AG10803 (cell line): ENCODE measurements at regions not wholly inside any gene's neighbourhood (a gene's known extent, or its start where the extent isn't known, plus 50 kb on each side); places are given as distances from the start of the nearest gene placed in this dataset.
"Not testable (repeated sequence)": the region's sequence is repeated elsewhere in the genome, so short reads cannot be mapped to it uniquely, and the experiment has no call there.

Experiments
- DNase-seq: peaks from one replicate; pipeline ENCODE4 v3.0.0; 2010; ENCODE audit warnings: low read depth
- H3K4me3 ChIP-seq: 2 replicates; pipeline ENCODE4 v1.5.1; 2011; ENCODE audit warnings: mild to moderate bottlenecking, low read length, control low read depth
- CTCF ChIP-seq: conservative IDR thresholded peaks from 2 replicates; pipeline ENCODE4 v1.5.1; 2011; ENCODE audit warnings: mild to moderate bottlenecking, low read length, control low read depth, inconsistent platforms

DNA sequence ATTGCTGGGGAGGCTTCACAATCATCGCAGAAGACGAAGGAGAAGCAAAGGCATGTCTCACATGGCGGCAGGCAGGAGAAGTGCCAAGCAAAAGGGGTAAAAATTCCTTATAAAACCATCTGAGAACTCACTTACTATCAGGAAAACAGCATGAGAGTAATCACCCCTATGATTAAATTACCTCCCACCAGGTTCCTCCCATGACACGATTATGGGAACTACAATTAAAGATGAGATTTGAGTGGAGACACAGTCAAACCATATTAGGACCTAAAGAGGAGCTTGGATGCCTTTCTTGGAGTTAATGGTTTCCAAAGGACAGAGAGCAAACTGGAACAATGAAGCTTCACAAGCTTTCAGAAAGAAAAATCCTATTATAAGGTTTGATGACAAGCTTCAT is 168.4 kb upstream of the SMARCAD1 start:
- H3K4me3 ChIP-seq, result no peak overlapping the region
- no peak for TF ChIP-seq CTCF
- no peak for DNase-seq

GRCh38 chr4:94044471-94044870 is 163.2 kb upstream of the SMARCAD1 start:
- not testable (repeated sequence) for DNase-seq, H3K4me3 ChIP-seq

DNA sequence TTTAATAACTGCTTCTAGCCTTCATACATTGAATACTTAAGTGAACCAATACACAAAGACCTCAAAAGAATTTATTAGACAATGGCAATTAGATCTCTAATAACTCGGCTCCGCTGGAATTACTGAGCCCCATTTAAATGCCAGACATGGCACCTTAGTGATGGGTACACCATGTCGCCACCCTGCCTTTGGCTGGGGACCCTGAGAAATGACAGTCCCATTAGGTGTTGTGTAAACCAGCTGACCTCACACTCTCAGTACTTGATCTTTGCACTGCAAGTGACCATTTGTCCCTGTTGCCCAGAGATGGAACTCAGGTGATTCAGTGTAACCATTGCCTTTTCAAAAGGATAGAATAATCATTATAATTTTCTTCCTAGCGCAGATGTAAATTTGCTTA is 144.6 kb upstream of the SMARCAD1 start:
- no peak for TF ChIP-seq CTCF
- H3K4me3 ChIP-seq, result no peak overlapping the region
- DNase-seq, result no peak

DNA sequence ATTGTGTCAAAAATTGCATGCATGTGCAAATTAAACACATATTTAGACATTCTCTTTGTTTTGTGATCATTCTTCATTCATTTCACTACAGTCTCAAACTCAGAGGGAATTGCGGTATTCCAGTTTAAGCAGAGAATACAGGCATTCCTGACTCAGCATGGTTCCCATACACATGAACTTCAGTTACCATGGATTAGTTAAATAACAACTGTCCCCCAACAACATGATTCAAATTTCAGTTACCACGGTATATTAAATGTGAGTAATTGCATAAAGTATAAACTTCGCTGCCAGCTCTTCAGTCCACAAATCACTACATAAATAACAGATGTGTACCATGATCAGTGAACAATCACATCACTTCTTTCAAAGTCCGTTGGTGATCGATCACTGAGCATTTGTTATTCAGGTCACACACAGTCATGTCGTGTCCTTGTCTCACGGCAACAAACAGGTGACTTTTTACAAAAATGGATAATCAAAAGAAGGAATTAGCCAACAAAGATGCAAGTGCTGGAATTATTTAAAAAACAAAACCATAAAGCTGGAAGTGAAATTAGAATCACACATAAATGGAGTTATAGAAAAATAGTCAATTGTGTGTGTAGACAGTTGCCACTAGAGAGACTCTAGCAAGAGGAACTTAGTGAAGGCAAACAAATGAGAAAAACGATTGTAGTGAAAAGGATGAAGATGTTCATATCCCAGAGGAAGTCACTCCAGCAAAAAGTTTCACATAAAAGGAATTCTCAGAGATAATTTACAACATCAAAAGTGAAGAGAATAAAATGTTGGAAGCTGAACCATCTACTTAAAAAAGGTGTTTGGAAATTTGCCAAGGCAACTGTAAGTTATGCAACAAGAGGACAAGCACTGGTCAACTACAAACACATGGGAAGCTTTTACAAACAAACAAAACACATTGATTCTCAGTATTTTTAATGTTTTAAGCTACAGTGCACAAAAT is 138.6 kb upstream of the SMARCAD1 start:
- H3K4me3 ChIP-seq, result no peak overlapping the region
- no peak for DNase-seq
- TF ChIP-seq CTCF, result no peak

DNA sequence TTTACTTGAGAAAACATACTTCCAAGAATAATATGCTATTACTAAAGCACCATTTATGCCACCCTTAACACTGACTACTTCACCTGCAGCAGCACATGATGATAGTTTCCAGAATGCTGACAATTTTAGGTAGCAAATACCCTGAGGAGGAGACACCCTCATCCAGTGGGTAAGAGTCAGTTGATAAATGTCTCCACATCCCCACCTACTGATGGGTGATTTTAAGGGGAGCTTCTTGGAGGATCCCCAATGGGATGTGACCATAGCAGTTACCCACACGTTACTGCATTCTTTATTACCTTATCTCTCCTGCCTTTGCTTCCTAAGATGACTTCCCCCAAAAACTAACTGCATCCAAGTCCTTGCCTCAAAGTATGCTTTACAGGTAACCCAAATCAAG is 131.2 kb upstream of the SMARCAD1 start:
- DNase-seq, result no peak
- no peak overlapping the region for H3K4me3 ChIP-seq
- no peak for TF ChIP-seq CTCF

GRCh38 chr4:94084155-94084554 is 123.5 kb upstream of the SMARCAD1 start:
- no peak for DNase-seq
- no peak overlapping the region for H3K4me3 ChIP-seq
- no peak for TF ChIP-seq CTCF

DNA sequence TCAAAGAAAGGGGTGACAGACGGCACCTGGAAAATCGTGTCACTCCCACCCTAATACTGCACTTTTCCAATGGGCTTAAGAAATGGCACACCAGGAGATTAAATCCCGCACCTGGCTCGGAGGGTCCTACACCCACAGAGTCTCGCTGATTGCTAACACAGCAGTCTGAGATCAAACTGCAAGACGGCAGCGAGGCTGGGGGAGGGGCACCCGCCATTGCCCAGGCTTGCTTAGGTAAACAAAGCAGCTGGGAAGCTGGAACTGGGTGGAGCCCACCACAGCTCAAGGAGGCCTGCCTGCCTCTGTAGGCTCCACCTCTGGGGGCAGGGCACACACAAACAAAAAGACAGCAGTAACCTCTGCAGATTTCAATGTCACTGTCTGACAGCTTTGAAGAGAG is 108.5 kb upstream of the SMARCAD1 start:
- not testable (repeated sequence) for H3K4me3 ChIP-seq, DNase-seq

DNA sequence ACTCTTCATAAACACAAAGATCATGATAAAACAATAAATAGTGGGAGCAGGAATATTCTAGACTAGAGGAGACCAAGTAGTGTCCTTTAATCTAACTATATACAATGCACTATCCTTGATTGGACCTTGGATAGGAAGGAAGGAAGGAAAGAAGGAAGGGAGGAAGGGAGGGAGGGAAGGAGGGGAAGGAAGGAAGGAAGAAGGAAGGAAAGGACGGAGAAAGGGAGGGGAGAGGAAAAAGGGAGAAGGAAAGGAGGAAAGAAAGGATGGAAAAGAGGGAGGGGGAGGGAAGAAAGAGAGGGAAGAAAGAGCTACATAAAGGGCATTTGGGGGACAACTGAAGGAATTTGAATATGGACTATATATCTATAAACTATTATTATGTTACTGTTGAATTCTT is 95.0 kb upstream of the SMARCAD1 start:
- no peak overlapping the region for H3K4me3 ChIP-seq
- no peak for TF ChIP-seq CTCF
- no peak for DNase-seq
